ENCODE measurements at regions not wholly inside any gene's neighbourhood (a gene's known extent, or its start where the extent isn't known, plus 50 kb on each side); places are given as distances from the start of the nearest gene placed in this dataset.

GRCh38 chr1:5369223-5369622, 623.0 kb downstream of the NPHP4 start:
- TF ChIP-seq EZH2 (IDR thresholded peaks at IDR 0.05) (no peak), EZH2phosphoT487 (IDR thresholded peaks at IDR 0.05) (no peak), CTCF (IDR thresholded peaks at IDR 0.05) (no peak)

All from neural progenitor cell (in vitro differentiated cells).